B cell (primary cell): ENCODE measurements at regions not wholly inside any gene's neighbourhood (a gene's known extent, or its start where the extent isn't known, plus 50 kb on each side); places are given as distances from the start of the nearest gene placed in this dataset.

ENCODE experiments used
- ATAC-seq: fragments of 200-7000 bp; cut with Tn5 transposase; one replicate; pipeline ENCODE4 v1.10.0; 2021; ENCODE audit warnings: low read depth, mild to moderate bottlenecking, moderate number of reproducible peaks, moderate library complexity
- CTCF ChIA-PET: fragments of 350-600 bp; sonication (Branson Sonifier 250); formaldehyde crosslinking; loops from one replicate; lab custom pipeline; 2021; ENCODE audit warnings: antibody characterized with exemption, inconsistent platforms; lab: Charles Lee
- POLR2A ChIA-PET: fragments of 350-600 bp; sonication (Branson Sonifier 250); formaldehyde crosslinking; loops from one replicate; lab custom pipeline; 2021; ENCODE audit warnings: antibody characterized with exemption; lab: Charles Lee
- DNase-seq: peaks from one replicate; pipeline ENCODE4 v3.0.0; 2013
- H2AFZ ChIP-seq: 2 replicates; pipeline ENCODE4 v1.6.1; 2012; ENCODE audit warnings: mild to moderate bottlenecking, low read depth, low read length; ENCODE audit not compliant: insufficient read depth, poor library complexity, severe bottlenecking
- H3K27ac ChIP-seq, 2 donors: 1 replicate in 1 of 2; 2 replicates in 1 of 2; pipeline ENCODE4 v1.5.1; 2012 to 2013; ENCODE audit warnings: low read length in 2 of 2, mild to moderate bottlenecking in 2 of 2, moderate library complexity in 1 of 2
- H3K27me3 ChIP-seq, 4 experiments: fragments of 200-600 bp in 1 of 4; sonication (generic) in 1 of 4; replicated peaks in 1 of 4; 1 replicate in 2 of 4; 2 replicates in 2 of 4; pipeline versions ENCODE4 v1.6.1 to v1.7.0; 2013 to 2016; ENCODE audit warnings: low read length in 3 of 4, mild to moderate bottlenecking in 2 of 4, mixed read lengths in 1 of 4, moderate library complexity in 1 of 4; ENCODE audit not compliant: insufficient read depth in 4 of 4, control insufficient read depth in 3 of 4; ENCODE audit errors: control extremely low read depth in 1 of 4
- H3K36me3 ChIP-seq, 2 experiments: replicated peaks in 1 of 2; 1 replicate in 1 of 2; 2 replicates in 1 of 2; pipeline versions ENCODE4 v1.6.1 to v1.7.1; 2013; ENCODE audit warnings: low read length in 1 of 2; ENCODE audit not compliant: insufficient read depth in 2 of 2, control insufficient read depth in 1 of 2; ENCODE audit errors: control extremely low read depth in 1 of 2, extremely low read depth in 1 of 2
- H3K4me1 ChIP-seq, 2 donors: fragments of 200-600 bp in 1 of 2; sonication (generic) in 1 of 2; 1 replicate in 1 of 2; 2 replicates in 1 of 2; pipeline versions ENCODE4 v1.5.1 to v1.6.1; 2013 to 2017; ENCODE audit warnings: low read length in 2 of 2; ENCODE audit not compliant: control insufficient read depth in 2 of 2, insufficient read depth in 2 of 2
- H3K4me2 ChIP-seq: replicated peaks from 2 replicates; pipeline ENCODE3; 2012; ENCODE audit warnings: mild to moderate bottlenecking, low read depth, low read length; ENCODE audit not compliant: poor library complexity, severe bottlenecking
- H3K4me3 ChIP-seq, 5 experiments: fragments of 200-600 bp in 1 of 5; sonication (generic) in 1 of 5; 1 replicate in 3 of 5; 2 replicates in 2 of 5; pipeline versions ENCODE4 v1.5.1 to v1.7.0; 2011 to 2016; ENCODE audit warnings: low read length in 4 of 5, mild to moderate bottlenecking in 4 of 5, low read depth in 2 of 5, control low read depth in 1 of 5, moderate library complexity in 1 of 5; ENCODE audit not compliant: insufficient read depth in 1 of 5; ENCODE audit errors: control extremely low read depth in 1 of 5, extremely low read depth in 1 of 5
- H3K79me2 ChIP-seq: fragments of 200-600 bp; sonication (generic); one replicate; pipeline ENCODE4 v1.6.0; 2016; ENCODE audit warnings: low read length; ENCODE audit not compliant: control insufficient read depth, insufficient read depth
- H3K9ac ChIP-seq: fragments of 200-600 bp; sonication (generic); 2 replicates; pipeline ENCODE4 v1.6.1; 2017; ENCODE audit warnings: mild to moderate bottlenecking, low read length, moderate library complexity
- H3K9me3 ChIP-seq, 3 donors: one replicate each; pipeline versions ENCODE4 v1.6.1 to v1.7.1; 2013; ENCODE audit warnings: low read length in 2 of 3; ENCODE audit not compliant: control insufficient read depth in 2 of 3, insufficient read depth in 1 of 3; ENCODE audit errors: control extremely low read depth in 1 of 3
- H4K20me1 ChIP-seq: 2 replicates; pipeline ENCODE4 v1.6.0; 2012; ENCODE audit warnings: mild to moderate bottlenecking, low read length; ENCODE audit not compliant: insufficient read depth, control insufficient read depth, poor library complexity, severe bottlenecking
- H3K27ac Mint-ChIP-seq: one replicate; pipeline ENCODE4 v1.8.0; 2021; ENCODE audit warnings: mixed read lengths
- H3K27me3 Mint-ChIP-seq: one replicate; pipeline ENCODE4 v1.8.0; 2021; ENCODE audit warnings: mixed read lengths
- H3K4me1 Mint-ChIP-seq: one replicate; pipeline ENCODE4 v1.8.0; 2021; ENCODE audit warnings: mixed read lengths
- H3K4me3 Mint-ChIP-seq: one replicate; pipeline ENCODE4 v1.8.0; 2021; ENCODE audit warnings: mixed read lengths
- H3K9me3 Mint-ChIP-seq: one replicate; pipeline ENCODE4 v1.8.0; 2022; ENCODE audit warnings: mixed read lengths; ENCODE audit not compliant: insufficient read depth
- CTCF ChIP-seq: fragments of 200-600 bp; IDR thresholded peaks from one replicate; pipeline ENCODE4 v1.8.0; 2022; ENCODE audit warnings: antibody characterized with exemption, mild to moderate bottlenecking
- EZH2 ChIP-seq: IDR thresholded peaks from 2 replicates; pipeline ENCODE4 v1.6.1; 2012; ENCODE audit warnings: borderline replicate concordance, low read depth, mild to moderate bottlenecking, moderate library complexity, low read length; ENCODE audit not compliant: insufficient read depth, poor library complexity, severe bottlenecking
- WGBS: methylation state at CpG from one replicate; pipeline ENCODE4 v1.1.5; 2013; ENCODE audit warnings: missing lambda C conversion rate; ENCODE audit not compliant: insufficient coverage; 5-methylcytosine and 5-hydroxymethylcytosine counted together
- intact Hi-C: fragments of 100-400 bp; cut with micrococcal nuclease; formaldehyde crosslinking; loops from one replicate; pipeline ENCODE4 v1.10.0; 2022

GRCh38 chr12:115343008-115343407, 659.0 kb upstream of the TBX3 start:
- H3K27ac ChIP-seq = no peak overlapping the region
- no peaks in the 10 kb centered on the region for H3K36me3 ChIP-seq
- CTCF ChIA-PET = no interaction called here
- 86% methylated on average over 2 of the region's 2 CpGs for WGBS
- Mint-ChIP-seq H3K4me1 (no peaks in the 10 kb centered on the region), H3K27me3 (no peaks in the 10 kb centered on the region), H3K27ac (no peak overlapping the region), H3K4me3 (no peak overlapping the region), H3K9me3 (peaks cover 5% of the 10 kb centered on the region)
- no peak overlapping the region for H2AFZ ChIP-seq
- DNase-seq = no peak
- no peak overlapping the region for H3K9ac ChIP-seq
- TF ChIP-seq CTCF (no peak), EZH2 (no peak)
- peaks cover 0 to 12% (median 0%) of the 10 kb centered on the region in 3 donors for H3K9me3 ChIP-seq
- intact Hi-C loops = no loop called here
- no peak for ATAC-seq
- no peak overlapping the region for H3K4me2 ChIP-seq
- no peak overlapping the region for H3K4me3 ChIP-seq
- no peaks in the 10 kb centered on the region for H3K79me2 ChIP-seq
- H3K27me3 ChIP-seq = no peaks in the 10 kb centered on the region
- H4K20me1 ChIP-seq = no peaks in the 10 kb centered on the region
- no peaks in the 10 kb centered on the region for H3K4me1 ChIP-seq
- POLR2A ChIA-PET = no interaction called here

- Histone ChIP-seq H3K4me1 (no peaks in the 10 kb centered on the region), H3K4me3 (no peak overlapping the region), H3K36me3 (no peaks in the 10 kb centered on the region), H4K20me1 (no peaks in the 10 kb centered on the region), H2AFZ (no peak overlapping the region), H3K9me3 (peaks cover 0 to 11% (median 0%) of the 10 kb centered on the region in 3 donors), H3K27ac (no peak overlapping the region), H3K27me3 (no peaks in the 10 kb centered on the region), H3K9ac (no peak overlapping the region), H3K4me2 (no peak overlapping the region), H3K79me2 (no peaks in the 10 kb centered on the region)
- DNase-seq (no peak), ATAC-seq (no peak)
- ChIA-PET CTCF (no interaction called here), POLR2A (no interaction called here)
- Mint-ChIP-seq H3K27me3 (no peaks in the 10 kb centered on the region), H3K4me3 (no peak overlapping the region), H3K9me3 (peaks cover 7% of the 10 kb centered on the region), H3K4me1 (no peaks in the 10 kb centered on the region), H3K27ac (no peak overlapping the region)
- WGBS = 100% methylated on average over 3 of the region's 6 CpGs
- intact Hi-C loops = no loop called here
- no peak for TF ChIP-seq CTCF
- TF ChIP-seq EZH2 = no peak
These were observed 657.5 kb upstream of the TBX3 start for GRCh38 chr12:115341442-115341841.
